HCT116 (cell line): ENCODE measurements at regions not wholly inside any gene's neighbourhood (a gene's known extent, or its start where the extent isn't known, plus 50 kb on each side); places are given as distances from the start of the nearest gene placed in this dataset.
"Not testable (repeated sequence)": the region's sequence is repeated elsewhere in the genome, so short reads cannot be mapped to it uniquely, and the experiment has no call there.

Experiments used
- ATAC-seq: fragments of 200-7000 bp; cut with Tn5 transposase; 2 replicates; pipeline ENCODE4 v1.9.1; 2020; ENCODE audit warnings: mild to moderate bottlenecking, moderate library complexity
- BruUV-seq: library from RNA; stranded (reverse); fragments of 400-500 nt; replicated peaks from 2 replicates; lab custom pipeline; 2021; lab: Mats Ljungman, UMichigan
- CTCF ChIA-PET: fragments of 300-600 bp; sonication (Branson Sonifier 250); formaldehyde crosslinking; loops from one replicate; lab custom pipeline; 2021; ENCODE audit warnings: antibody characterized with exemption; lab: Charles Lee
- POLR2A ChIA-PET: fragments of 300-600, 350-600 bp; sonication (Branson Sonifier 250); formaldehyde crosslinking; loops from one replicate; lab custom pipeline; 2021; ENCODE audit warnings: antibody characterized with exemption; lab: Charles Lee
- RAD21 ChIA-PET, 2 experiments: fragments of 300-600 bp; sonication (Branson Sonifier 250); formaldehyde crosslinking; loops; one replicate each; lab custom pipeline; 2023; ENCODE audit warnings: low total read pairs in 2 of 2; ENCODE audit not compliant: uncharacterized antibody in 2 of 2, unreplicated experiment in 2 of 2, low non-redundant PET in 1 of 2; lab: Charles Lee
- DNase-seq: peaks from one replicate; pipeline ENCODE4 v3.0.0-alpha.2; 2010; ENCODE audit warnings: low read depth, low spot score
- H2AFZ ChIP-seq: fragments of 200-600 bp; shearing (Covaris generic), sonication (generic); 2 replicates; pipeline ENCODE4 v1.6.1; 2017; ENCODE audit warnings: low read depth, mixed run types, mixed read lengths, antibody characterized with exemption, low read length; ENCODE audit not compliant: poor library complexity, severe bottlenecking
- H3K27ac ChIP-seq: 2 replicates; pipeline ENCODE4 v1.5.1; 2012; ENCODE audit warnings: low read depth, low read length
- H3K27me3 ChIP-seq: fragments of 200-600 bp; sonication (generic); 2 replicates; pipeline ENCODE4 v1.6.1; 2016; ENCODE audit warnings: mixed run types, low read length, mixed read lengths; ENCODE audit not compliant: insufficient read depth
- H3K36me3 ChIP-seq, 2 experiments: fragments of 200-500 bp in 1 of 2; fragments of 200-600 bp in 1 of 2; sonication (Bioruptor generic) in 1 of 2; sonication (generic) in 1 of 2; 2 replicates each; pipeline versions ENCODE4 v1.5.1 to v1.6.1; 2014 to 2016; ENCODE audit warnings: low read length in 2 of 2, inconsistent platforms in 1 of 2, mixed read lengths in 1 of 2, mixed run types in 1 of 2; ENCODE audit not compliant: insufficient read depth in 2 of 2, control insufficient read depth in 1 of 2
- H3K4me1 ChIP-seq, 2 experiments: fragments of 200-600 bp in 1 of 2; sonication (generic) in 1 of 2; 2 replicates each; pipeline versions ENCODE4 v1.5.1 to v1.6.1; 2012 to 2017; ENCODE audit warnings: low read length in 2 of 2, inconsistent platforms in 1 of 2, mild to moderate bottlenecking in 1 of 2, mixed read lengths in 1 of 2, mixed run types in 1 of 2, moderate library complexity in 1 of 2; ENCODE audit not compliant: insufficient read depth in 2 of 2, control insufficient read depth in 1 of 2
- H3K4me2 ChIP-seq: fragments of 200-600 bp; sonication (generic); 2 replicates; pipeline ENCODE4 v1.6.1; 2017; ENCODE audit warnings: mixed run types, low read length, mixed read lengths
- H3K4me3 ChIP-seq, 2 experiments: fragments of 200-600 bp in 1 of 2; sonication (generic) in 1 of 2; replicated peaks in 1 of 2; 2 replicates each; pipeline ENCODE4 v1.5.1; 2011 to 2016; ENCODE audit warnings: low read length in 2 of 2, control low read depth in 1 of 2, low read depth in 1 of 2, mild to moderate bottlenecking in 1 of 2, mixed read lengths in 1 of 2, mixed run types in 1 of 2
- H3K79me2 ChIP-seq: fragments of 200-600 bp; sonication (generic); 2 replicates; pipeline ENCODE4 v1.6.1; 2017; ENCODE audit warnings: mild to moderate bottlenecking, mixed run types, low read length, moderate library complexity, mixed read lengths; ENCODE audit not compliant: insufficient read depth
- H3K9ac ChIP-seq: fragments of 200-600 bp; sonication (generic); 2 replicates; pipeline ENCODE4 v1.6.1; 2016; ENCODE audit warnings: low read length, mixed read lengths
- H3K9me2 ChIP-seq: fragments of 200-600 bp; sonication (generic), shearing (Covaris generic); 2 replicates; pipeline ENCODE4 v1.6.1; 2017; ENCODE audit warnings: mixed run types, mild to moderate bottlenecking, moderate library complexity; ENCODE audit not compliant: insufficient read depth
- H3K9me3 ChIP-seq, 2 experiments: fragments of 200-500 bp in 1 of 2; fragments of 200-600 bp in 1 of 2; sonication (Bioruptor generic) in 1 of 2; sonication (generic) in 1 of 2; 2 replicates each; pipeline ENCODE4 v1.6.1; 2014 to 2017; ENCODE audit warnings: low read length in 2 of 2, mixed read lengths in 2 of 2, inconsistent platforms in 1 of 2, low read depth in 1 of 2, mild to moderate bottlenecking in 1 of 2, mixed run types in 1 of 2, moderate library complexity in 1 of 2; ENCODE audit not compliant: control insufficient read depth in 1 of 2, insufficient read depth in 1 of 2
- H4K20me1 ChIP-seq: fragments of 200-600 bp; sonication (generic), shearing (Covaris generic); 2 replicates; pipeline ENCODE4 v1.6.1; 2017; ENCODE audit warnings: mixed run types, mild to moderate bottlenecking, moderate library complexity; ENCODE audit not compliant: insufficient read depth
- ATF3 ChIP-seq: IDR thresholded peaks from 2 replicates; pipeline ENCODE4 v1.6.1; 2012
- CBX3 ChIP-seq: IDR thresholded peaks from 2 replicates; pipeline ENCODE4 v1.6.1; 2012; ENCODE audit warnings: low read depth
- EGR1 ChIP-seq: IDR thresholded peaks from 2 replicates; pipeline ENCODE4 v1.6.1; 2012; ENCODE audit warnings: low read depth
- ELF1 ChIP-seq: IDR thresholded peaks from 2 replicates; pipeline ENCODE4 v1.6.1; 2012; ENCODE audit warnings: low read depth, borderline replicate concordance
- EZH2 ChIP-seq: fragments of 200-600 bp; sonication (generic); IDR thresholded peaks from 2 replicates; pipeline ENCODE4 v1.6.1; 2017; ENCODE audit warnings: antibody characterized with exemption, mixed run types
- EZH2phosphoT487 ChIP-seq: fragments of 200-600 bp; IDR thresholded peaks from 2 replicates; pipeline ENCODE4 v1.6.1; 2018; ENCODE audit warnings: antibody characterized with exemption, borderline replicate concordance
- MAX ChIP-seq: IDR thresholded peaks from 2 replicates; pipeline ENCODE4 v1.6.1; 2012
- POLR2AphosphoS5 ChIP-seq: IDR thresholded peaks from 2 replicates; pipeline ENCODE4 v1.6.1; 2011; ENCODE audit warnings: mild to moderate bottlenecking, low read depth, low read length, moderate library complexity
- SIN3A ChIP-seq: IDR thresholded peaks from 2 replicates; pipeline ENCODE4 v1.6.1; 2012; ENCODE audit warnings: low read depth
- SRF ChIP-seq: IDR thresholded peaks from 2 replicates; pipeline ENCODE4 v1.6.1; 2012; ENCODE audit warnings: low read depth
- YY1 ChIP-seq: IDR thresholded peaks from 2 replicates; pipeline ENCODE4 v1.6.1; 2011; ENCODE audit warnings: low read length, low read depth, moderate library complexity, mild to moderate bottlenecking; ENCODE audit not compliant: insufficient replicate concordance; ENCODE audit errors: extremely low read depth
- intact Hi-C: fragments of 100-400 bp; cut with micrococcal nuclease; formaldehyde crosslinking; loops from 2 replicates; pipeline ENCODE4 v1.10.0; 2022
- TF ChIP-seq, protein P1 (sequence below): IDR thresholded peaks from 2 replicates; pipeline ENCODE4 v1.6.1; 2011; ENCODE audit warnings: mild to moderate bottlenecking, low read length, moderate library complexity; ENCODE audit not compliant: insufficient replicate concordance; ENCODE audit errors: extremely low read depth

DNA sequence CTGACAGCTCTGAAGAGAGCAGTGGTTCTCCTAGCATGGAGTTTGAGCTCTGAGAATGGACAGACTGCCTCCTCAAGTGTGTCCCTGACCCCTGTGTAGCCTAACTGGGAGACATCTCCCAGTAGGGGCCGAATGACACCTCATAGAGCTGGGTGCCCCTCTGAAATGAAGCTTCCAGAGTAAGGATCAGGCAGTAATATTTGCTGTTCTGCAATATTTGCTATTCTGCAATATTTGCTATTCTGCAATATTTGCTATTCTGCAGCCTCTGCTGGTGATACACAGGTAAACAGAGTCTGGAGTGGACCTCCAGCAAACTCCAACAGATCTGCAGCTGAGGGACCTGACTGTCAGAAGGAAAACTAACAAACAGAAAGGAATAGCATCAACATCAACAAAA, 105.5 kb downstream of the BUD13 start:
- H3K9ac ChIP-seq, POLR2A ChIA-PET, H3K4me2 ChIP-seq, H3K4me1 ChIP-seq, H3K27ac ChIP-seq, CTCF ChIA-PET, ATAC-seq, H3K4me3 ChIP-seq, DNase-seq, H4K20me1 ChIP-seq, BruUV-seq, H3K79me2 ChIP-seq, intact Hi-C loops, H3K9me2 ChIP-seq, H2AFZ ChIP-seq, H3K9me3 ChIP-seq, RAD21 ChIA-PET, H3K36me3 ChIP-seq: not testable (repeated sequence)
- H3K27me3 ChIP-seq: peaks cover 40% of the 10 kb centered on the region

DNA sequence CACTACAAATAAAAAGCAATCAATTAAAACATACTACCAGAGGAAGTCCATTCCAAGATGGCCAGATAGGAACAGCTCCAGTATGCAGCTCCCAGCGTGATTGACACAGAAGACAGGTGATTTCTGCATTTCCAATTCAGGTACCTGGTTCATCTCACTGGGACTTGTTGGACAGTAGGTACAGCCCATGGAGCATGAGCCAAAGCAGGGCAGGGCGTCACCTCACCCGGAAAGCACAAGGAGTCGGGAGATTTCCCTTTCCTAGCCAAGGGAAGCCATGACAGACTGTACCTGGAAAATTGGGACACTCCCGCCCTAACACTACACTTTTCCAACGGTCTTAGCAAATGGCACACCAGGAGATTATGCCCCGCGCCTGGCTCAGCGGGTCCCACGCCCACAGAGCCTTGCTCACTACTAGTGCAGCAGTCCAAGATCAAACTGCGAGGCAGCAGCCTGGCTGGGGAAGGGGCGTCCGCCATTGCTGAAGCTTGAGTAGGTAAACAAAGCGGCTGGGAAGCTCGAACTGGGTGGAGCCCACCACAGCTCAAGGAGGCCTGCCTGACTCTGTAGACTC, 106.0 kb downstream of the BUD13 start:
- intact Hi-C loops: not testable (repeated sequence)

GRCh38 chr11:116665523-116665922, 107.3 kb downstream of the BUD13 start:
- Histone ChIP-seq H3K27ac (no peak overlapping the region), H3K27me3 (peaks cover 44% of the 10 kb centered on the region), H3K79me2 (no peaks in the 10 kb centered on the region), H3K4me2 (no peak overlapping the region), H4K20me1 (no peaks in the 10 kb centered on the region), H3K9me3 (no peaks in the 10 kb centered on the region; a peak in 1 of 4 replicates), H3K4me1 (no peaks in the 10 kb centered on the region), H3K9ac (no peak overlapping the region), H3K36me3 (no peaks in the 10 kb centered on the region), H3K9me2 (no peaks in the 10 kb centered on the region), H2AFZ (no peak overlapping the region), H3K4me3 (no peak overlapping the region)
- ATAC-seq: no peak
- no peak for DNase-seq
- BruUV-seq: no TSS peak
- intact Hi-C loops: no loop called here
- CTCF ChIA-PET: no interaction called here
- POLR2A ChIA-PET: no interaction called here
- RAD21 ChIA-PET: no interaction called here
- TF ChIP-seq EGR1: no peak
- no peak for TF ChIP-seq MAX
- TF ChIP-seq CBX3: no peak
- TF ChIP-seq SRF: no peak
- no peak for TF ChIP-seq EZH2
- TF ChIP-seq ATF3: no peak
- no peak for TF ChIP-seq POLR2AphosphoS5
- no peak for TF ChIP-seq EZH2phosphoT487
- no peak for TF ChIP-seq ELF1
- TF ChIP-seq, protein P1, sequence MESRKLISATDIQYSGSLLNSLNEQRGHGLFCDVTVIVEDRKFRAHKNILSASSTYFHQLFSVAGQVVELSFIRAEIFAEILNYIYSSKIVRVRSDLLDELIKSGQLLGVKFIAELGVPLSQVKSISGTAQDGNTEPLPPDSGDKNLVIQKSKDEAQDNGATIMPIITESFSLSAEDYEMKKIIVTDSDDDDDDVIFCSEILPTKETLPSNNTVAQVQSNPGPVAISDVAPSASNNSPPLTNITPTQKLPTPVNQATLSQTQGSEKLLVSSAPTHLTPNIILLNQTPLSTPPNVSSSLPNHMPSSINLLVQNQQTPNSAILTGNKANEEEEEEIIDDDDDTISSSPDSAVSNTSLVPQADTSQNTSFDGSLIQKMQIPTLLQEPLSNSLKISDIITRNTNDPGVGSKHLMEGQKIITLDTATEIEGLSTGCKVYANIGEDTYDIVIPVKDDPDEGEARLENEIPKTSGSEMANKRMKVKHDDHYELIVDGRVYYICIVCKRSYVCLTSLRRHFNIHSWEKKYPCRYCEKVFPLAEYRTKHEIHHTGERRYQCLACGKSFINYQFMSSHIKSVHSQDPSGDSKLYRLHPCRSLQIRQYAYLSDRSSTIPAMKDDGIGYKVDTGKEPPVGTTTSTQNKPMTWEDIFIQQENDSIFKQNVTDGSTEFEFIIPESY: no peak
- TF ChIP-seq YY1: no peak
- no peak for TF ChIP-seq SIN3A

More for the DNA sequence above, 106.0 kb downstream of the BUD13 start:
- ATAC-seq, H3K9ac ChIP-seq, H3K9me3 ChIP-seq, CTCF ChIA-PET, H3K4me2 ChIP-seq, DNase-seq, H3K36me3 ChIP-seq, H3K4me1 ChIP-seq, H4K20me1 ChIP-seq, H2AFZ ChIP-seq, H3K9me2 ChIP-seq, RAD21 ChIA-PET, H3K79me2 ChIP-seq, BruUV-seq, H3K27ac ChIP-seq, POLR2A ChIA-PET, H3K4me3 ChIP-seq: not testable (repeated sequence)
- H3K27me3 ChIP-seq: peaks cover 44% of the 10 kb centered on the region
